C4-2B (cell line): ENCODE measurements at regions not wholly inside any gene's neighbourhood (a gene's known extent, or its start where the extent isn't known, plus 50 kb on each side); places are given as distances from the start of the nearest gene placed in this dataset.

ENCODE experiments used
- H3K27ac ChIP-seq: fragments of 450-650 bp; 2 replicates; pipeline ENCODE4 v1.5.1; 2017
- CTCF ChIP-seq: fragments of 450-650 bp; conservative IDR thresholded peaks from 2 replicates; pipeline ENCODE4 v1.5.1; 2017; ENCODE audit warnings: mild to moderate bottlenecking
- ZFX ChIP-seq: fragments of 450-650 bp; IDR thresholded peaks from 2 replicates; pipeline ENCODE4 v1.6.1; 2017

DNA sequence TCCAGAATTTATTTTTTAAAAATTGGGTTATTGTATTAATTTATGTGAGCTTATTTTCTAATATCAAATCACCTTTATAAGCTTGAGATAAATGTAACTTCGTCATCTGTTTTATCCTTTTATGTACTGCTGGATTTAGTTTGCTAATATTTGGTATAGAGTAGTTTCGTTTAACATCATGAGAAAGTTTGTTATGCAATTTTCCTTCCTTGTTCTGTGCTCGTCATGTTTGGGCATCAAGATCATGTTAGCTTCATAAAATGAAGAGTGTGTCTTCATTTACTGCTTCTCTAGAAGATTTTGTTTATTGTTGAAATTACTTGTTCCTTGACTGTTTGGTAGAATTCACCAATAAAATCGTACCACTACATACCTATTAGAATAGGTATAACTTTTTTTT, 262.1 kb upstream of the SATB1 start:
- TF ChIP-seq ZFX (no peak), CTCF (no peak)
- no peak overlapping the region for H3K27ac ChIP-seq

GRCh38 chr3:18683900-18684299, 258.8 kb upstream of the SATB1 start:
- TF ChIP-seq ZFX, result no peak
- TF ChIP-seq CTCF, result no peak
- H3K27ac ChIP-seq, result no peak overlapping the region

DNA sequence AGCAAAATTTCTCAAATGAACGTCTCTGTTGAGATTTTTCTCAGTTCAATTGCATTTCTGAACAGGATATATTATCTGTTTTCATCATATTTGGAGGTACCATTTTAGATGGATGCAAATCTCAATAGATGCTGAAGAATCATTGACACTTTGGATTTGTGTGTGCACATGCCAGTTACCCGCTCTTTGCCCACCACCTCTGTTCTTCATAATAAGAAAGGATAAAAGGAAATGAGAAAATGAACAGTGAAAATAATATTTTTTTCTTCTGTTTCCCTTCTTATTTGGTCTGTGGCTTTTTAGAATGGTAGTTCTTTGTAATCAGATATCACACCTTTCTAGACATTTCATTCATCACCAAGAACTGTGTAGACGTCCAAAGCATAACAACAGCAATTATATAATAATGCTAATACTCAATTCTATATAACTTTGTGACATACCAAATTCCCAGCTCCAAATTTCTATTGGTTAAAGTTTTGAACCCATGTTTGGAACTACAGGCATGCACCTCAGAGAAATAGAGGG, 256.7 kb upstream of the SATB1 start:
- no peak overlapping the region for H3K27ac ChIP-seq
- no peak for TF ChIP-seq CTCF
- no peak for TF ChIP-seq ZFX

DNA sequence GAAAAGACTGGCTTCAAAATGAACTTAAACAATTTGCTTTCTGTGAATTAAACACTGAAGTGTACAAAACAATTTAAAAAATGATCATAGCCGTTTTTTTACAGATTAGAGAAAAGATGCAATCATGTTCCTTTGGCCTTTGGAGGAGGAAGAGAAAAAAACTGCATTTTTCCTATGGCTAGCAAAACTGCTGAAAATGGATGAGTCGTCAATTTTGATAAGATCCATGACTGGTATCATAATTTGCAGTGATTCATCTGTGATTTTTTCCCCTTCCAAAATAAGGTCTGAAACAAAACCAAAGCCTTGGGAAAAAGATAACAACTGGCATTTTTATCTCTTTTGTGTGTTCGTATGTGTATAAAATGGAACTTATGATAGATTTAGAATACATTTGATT, 255.6 kb upstream of the SATB1 start:
- H3K27ac ChIP-seq, result no peak overlapping the region
- TF ChIP-seq ZFX (no peak), CTCF (no peak)

DNA sequence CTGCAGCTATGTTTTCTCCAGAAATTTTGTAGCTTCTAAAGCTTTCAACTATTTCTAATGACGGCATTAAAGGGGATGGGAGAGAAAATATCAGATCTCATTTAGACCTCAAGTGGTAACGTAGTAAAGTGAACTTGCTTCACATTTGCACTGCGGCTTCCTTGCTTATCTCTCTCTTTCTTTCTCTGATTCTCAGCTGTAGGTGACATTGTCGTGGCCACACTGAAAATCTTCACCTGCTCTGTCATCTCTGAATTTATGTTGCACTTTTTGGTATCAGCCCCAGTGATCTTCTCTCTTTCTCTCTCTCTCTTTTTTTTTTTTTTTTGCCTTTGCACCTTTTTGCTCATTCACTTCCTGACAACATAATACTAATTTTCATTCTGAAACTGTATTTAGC, 254.1 kb upstream of the SATB1 start:
- TF ChIP-seq ZFX (no peak), CTCF (no peak)
- no peak overlapping the region for H3K27ac ChIP-seq

GRCh38 chr3:18675197-18675596, 250.1 kb upstream of the SATB1 start:
- no peak overlapping the region for H3K27ac ChIP-seq
- no peak for TF ChIP-seq ZFX
- no peak for TF ChIP-seq CTCF

DNA sequence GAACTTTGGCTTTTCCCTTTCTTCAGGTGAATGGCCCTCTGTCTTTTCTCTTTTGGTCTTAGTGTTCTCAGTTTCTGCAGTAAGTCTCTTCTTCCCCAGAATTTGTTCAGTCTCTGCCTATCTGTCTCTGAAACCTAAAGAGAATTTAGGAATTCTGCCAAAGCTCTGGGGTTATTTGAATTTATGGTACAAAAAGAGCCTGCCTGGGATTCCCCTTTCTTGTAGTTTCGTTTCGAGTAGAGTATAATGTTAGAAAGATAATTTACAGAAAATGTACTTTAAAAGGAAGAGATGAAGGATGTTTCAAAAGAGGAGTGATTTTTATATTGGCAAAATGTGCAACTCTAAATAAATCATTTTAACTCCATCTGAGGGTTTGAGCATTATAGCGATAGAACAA, 247.4 kb upstream of the SATB1 start:
- no peak overlapping the region for H3K27ac ChIP-seq
- TF ChIP-seq ZFX, result no peak
- no peak for TF ChIP-seq CTCF
